ENCODE measurements at regions not wholly inside any gene's neighbourhood (a gene's known extent, or its start where the extent isn't known, plus 50 kb on each side); places are given as distances from the start of the nearest gene placed in this dataset.
"Not testable (repeated sequence)": the region's sequence is repeated elsewhere in the genome, so short reads cannot be mapped to it uniquely, and the experiment has no call there.

- H3K9ac ChIP-seq (ENCODE audit: low read depth, low read length) = no peak overlapping the region
- H3K4me1 ChIP-seq (ENCODE audit: insufficient read depth, low read length) = no peaks in the 10 kb centered on the region
Measured at GRCh38 chr12:125797421-125798175, 732.4 kb downstream of the AACS start.

GRCh38 chr12:125804660-125805059 lies 739.4 kb downstream of the AACS start:
- no peaks in the 10 kb centered on the region for H3K4me1 ChIP-seq (ENCODE audit: insufficient read depth, low read length)
- no peaks in the 10 kb centered on the region for H3K36me3 ChIP-seq (ENCODE audit: insufficient read depth, low read length)
- H3K9ac ChIP-seq (ENCODE audit: low read depth, low read length) = no peak overlapping the region
- H3K9me3 ChIP-seq (ENCODE audit: control insufficient read depth, insufficient read depth, low read length) = no peaks in the 10 kb centered on the region

More at GRCh38 chr12:125797421-125798175, 732.4 kb downstream of the AACS start:
- no peaks in the 10 kb centered on the region for H3K9me3 ChIP-seq (ENCODE audit: control insufficient read depth, insufficient read depth, low read length)
- no peaks in the 10 kb centered on the region for H3K36me3 ChIP-seq (ENCODE audit: insufficient read depth, low read length)

- Histone ChIP-seq H3K9me3 (ENCODE audit: control insufficient read depth, insufficient read depth, low read length) (no peaks in the 10 kb centered on the region), H3K9ac (ENCODE audit: low read depth, low read length) (no peak overlapping the region), H3K4me1 (ENCODE audit: insufficient read depth, low read length) (no peaks in the 10 kb centered on the region), H3K36me3 (ENCODE audit: insufficient read depth, low read length) (no peaks in the 10 kb centered on the region)
Measured at GRCh38 chr12:125824276-125824675, 759.0 kb downstream of the AACS start.

- Histone ChIP-seq H3K36me3 (ENCODE audit: insufficient read depth, low read length) (no peaks in the 10 kb centered on the region), H3K9ac (ENCODE audit: low read depth, low read length) (no peak overlapping the region), H3K9me3 (ENCODE audit: control insufficient read depth, insufficient read depth, low read length) (no peaks in the 10 kb centered on the region), H3K4me1 (ENCODE audit: insufficient read depth, low read length) (no peaks in the 10 kb centered on the region)
Measured at GRCh38 chr12:125835852-125836251, 770.6 kb downstream of the AACS start.

GRCh38 chr12:125836647-125837046 lies 771.4 kb downstream of the AACS start:
- H3K36me3 ChIP-seq (ENCODE audit: insufficient read depth, low read length) = no peaks in the 10 kb centered on the region
- H3K9ac ChIP-seq (ENCODE audit: low read depth, low read length) = no peak overlapping the region
- H3K9me3 ChIP-seq (ENCODE audit: control insufficient read depth, insufficient read depth, low read length) = no peaks in the 10 kb centered on the region
- no peaks in the 10 kb centered on the region for H3K4me1 ChIP-seq (ENCODE audit: insufficient read depth, low read length)

GRCh38 chr12:125841332-125841731 lies 776.1 kb downstream of the AACS start:
- no peaks in the 10 kb centered on the region for H3K9me3 ChIP-seq (ENCODE audit: control insufficient read depth, insufficient read depth, low read length)
- no peaks in the 10 kb centered on the region for H3K36me3 ChIP-seq (ENCODE audit: insufficient read depth, low read length)
- H3K4me1 ChIP-seq (ENCODE audit: insufficient read depth, low read length) = no peaks in the 10 kb centered on the region
- H3K9ac ChIP-seq (ENCODE audit: low read depth, low read length) = no peak overlapping the region

GRCh38 chr12:125852116-125852515 lies 786.9 kb downstream of the AACS start:
- H3K4me1 ChIP-seq (ENCODE audit: insufficient read depth, low read length) = no peaks in the 10 kb centered on the region
- H3K9me3 ChIP-seq (ENCODE audit: control insufficient read depth, insufficient read depth, low read length) = no peaks in the 10 kb centered on the region
- H3K36me3 ChIP-seq (ENCODE audit: insufficient read depth, low read length) = no peaks in the 10 kb centered on the region
- no peak overlapping the region for H3K9ac ChIP-seq (ENCODE audit: low read depth, low read length)

GRCh38 chr12:125852679-125853078 lies 787.4 kb downstream of the AACS start:
- H3K36me3 ChIP-seq (ENCODE audit: insufficient read depth, low read length) = no peaks in the 10 kb centered on the region
- H3K9me3 ChIP-seq (ENCODE audit: control insufficient read depth, insufficient read depth, low read length) = no peaks in the 10 kb centered on the region
- no peak overlapping the region for H3K9ac ChIP-seq (ENCODE audit: low read depth, low read length)
- no peaks in the 10 kb centered on the region for H3K4me1 ChIP-seq (ENCODE audit: insufficient read depth, low read length)

GRCh38 chr12:125853670-125854069 lies 788.4 kb downstream of the AACS start:
- Histone ChIP-seq H3K36me3 (ENCODE audit: insufficient read depth, low read length) (no peaks in the 10 kb centered on the region), H3K9me3 (ENCODE audit: control insufficient read depth, insufficient read depth, low read length) (no peaks in the 10 kb centered on the region), H3K4me1 (ENCODE audit: insufficient read depth, low read length) (no peaks in the 10 kb centered on the region), H3K9ac (ENCODE audit: low read depth, low read length) (no peak overlapping the region)

- no peaks in the 10 kb centered on the region for H3K9me3 ChIP-seq (ENCODE audit: control insufficient read depth, insufficient read depth, low read length)
- no peaks in the 10 kb centered on the region for H3K4me1 ChIP-seq (ENCODE audit: insufficient read depth, low read length)
- H3K9ac ChIP-seq (ENCODE audit: low read depth, low read length) = no peak overlapping the region
- no peaks in the 10 kb centered on the region for H3K36me3 ChIP-seq (ENCODE audit: insufficient read depth, low read length)
Measured at GRCh38 chr12:125856366-125856765, 791.1 kb downstream of the AACS start.

GRCh38 chr12:125856896-125857295 lies 791.7 kb downstream of the AACS start:
- Histone ChIP-seq H3K4me1 (ENCODE audit: insufficient read depth, low read length) (no peaks in the 10 kb centered on the region), H3K9ac (ENCODE audit: low read depth, low read length) (no peak overlapping the region), H3K36me3 (ENCODE audit: insufficient read depth, low read length) (no peaks in the 10 kb centered on the region), H3K9me3 (ENCODE audit: control insufficient read depth, insufficient read depth, low read length) (no peaks in the 10 kb centered on the region)

- Histone ChIP-seq H3K9me3 (ENCODE audit: control insufficient read depth, insufficient read depth, low read length) (peaks cover 4% of the 10 kb centered on the region; the same call in 1 of the 2 replicates), H3K9ac (ENCODE audit: low read depth, low read length) (no peak overlapping the region), H3K4me1 (ENCODE audit: insufficient read depth, low read length) (no peaks in the 10 kb centered on the region), H3K36me3 (ENCODE audit: insufficient read depth, low read length) (no peaks in the 10 kb centered on the region)
Measured at GRCh38 chr12:125860672-125861288, 795.5 kb downstream of the AACS start.

- peaks cover 4% of the 10 kb centered on the region; the same call in 1 of the 2 replicates for H3K9me3 ChIP-seq (ENCODE audit: control insufficient read depth, insufficient read depth, low read length)
- no peak overlapping the region for H3K9ac ChIP-seq (ENCODE audit: low read depth, low read length)
- H3K4me1 ChIP-seq (ENCODE audit: insufficient read depth, low read length) = no peaks in the 10 kb centered on the region
- no peaks in the 10 kb centered on the region for H3K36me3 ChIP-seq (ENCODE audit: insufficient read depth, low read length)
Measured at GRCh38 chr12:125861299-125862281, 796.4 kb downstream of the AACS start.

GRCh38 chr12:125865236-125865635 lies 800.0 kb downstream of the AACS start:
- not testable (repeated sequence) for H3K4me1 ChIP-seq (ENCODE audit: insufficient read depth, low read length); H3K9ac ChIP-seq (ENCODE audit: low read depth, low read length); H3K36me3 ChIP-seq (ENCODE audit: insufficient read depth, low read length)

More at GRCh38 chr12:125865236-125865635, 800.0 kb downstream of the AACS start:
- H3K9me3 ChIP-seq (ENCODE audit: control insufficient read depth, insufficient read depth, low read length) = not testable (repeated sequence)

Data from ES-I3 (cell line).